ENCODE measurements at regions not wholly inside any gene's neighbourhood (a gene's known extent, or its start where the extent isn't known, plus 50 kb on each side); places are given as distances from the start of the nearest gene placed in this dataset.
"Not testable (repeated sequence)": the region's sequence is repeated elsewhere in the genome, so short reads cannot be mapped to it uniquely, and the experiment has no call there.

GRCh38 chr9:85487872-85488271 lies 253.9 kb downstream of the AGTPBP1 start:
- no peaks in the 10 kb centered on the region for H3K4me1 ChIP-seq
- H3K27ac ChIP-seq = no peak overlapping the region
- no peak for DNase-seq (ENCODE audit: low spot score in 2 of 2)
- no peaks in the 10 kb centered on the region for H3K27me3 ChIP-seq
- H3K9me3 ChIP-seq = no peaks in the 10 kb centered on the region
- no peak overlapping the region for H3K4me3 ChIP-seq
- intact Hi-C loops (cut with DNase I; ENCODE audit: low total_unique reads) = no loop called here
- no peak for TF ChIP-seq POLR2AphosphoS5 (IDR thresholded peaks at IDR 0.05)
- no peak for TF ChIP-seq CTCF (IDR thresholded peaks at IDR 0.05)
- no peak for TF ChIP-seq POLR2A (IDR thresholded peaks at IDR 0.05)
- H3K36me3 ChIP-seq = no peaks in the 10 kb centered on the region

GRCh38 chr9:85484235-85484634 lies 257.5 kb downstream of the AGTPBP1 start:
- H3K4me3 ChIP-seq = no peak overlapping the region
- no peaks in the 10 kb centered on the region for H3K4me1 ChIP-seq
- H3K9me3 ChIP-seq = no peaks in the 10 kb centered on the region
- DNase-seq (ENCODE audit: low spot score in 2 of 2) = no peak
- H3K27me3 ChIP-seq = no peaks in the 10 kb centered on the region
- no peak overlapping the region for H3K27ac ChIP-seq
- TF ChIP-seq POLR2AphosphoS5 (IDR thresholded peaks at IDR 0.05) (no peak), CTCF (IDR thresholded peaks at IDR 0.05) (no peak), POLR2A (IDR thresholded peaks at IDR 0.05) (no peak)
- intact Hi-C loops (cut with DNase I; ENCODE audit: low total_unique reads) = no loop called here
- H3K36me3 ChIP-seq = no peaks in the 10 kb centered on the region

GRCh38 chr9:85483208-85483607 lies 258.5 kb downstream of the AGTPBP1 start:
- Histone ChIP-seq H3K4me1 (no peaks in the 10 kb centered on the region), H3K36me3 (no peaks in the 10 kb centered on the region), H3K27me3 (no peaks in the 10 kb centered on the region), H3K9me3 (no peaks in the 10 kb centered on the region), H3K4me3 (no peak overlapping the region), H3K27ac (no peak overlapping the region)
- no peak for DNase-seq (ENCODE audit: low spot score in 2 of 2)
- TF ChIP-seq POLR2AphosphoS5 (IDR thresholded peaks at IDR 0.05) = no peak
- TF ChIP-seq POLR2A (IDR thresholded peaks at IDR 0.05) = no peak
- TF ChIP-seq CTCF (IDR thresholded peaks at IDR 0.05) = no peak
- intact Hi-C loops (cut with DNase I; ENCODE audit: low total_unique reads) = no loop called here

GRCh38 chr9:85479305-85479704 lies 262.4 kb downstream of the AGTPBP1 start:
- H3K36me3 ChIP-seq = no peaks in the 10 kb centered on the region
- TF ChIP-seq POLR2A (IDR thresholded peaks at IDR 0.05) (no peak), CTCF (IDR thresholded peaks at IDR 0.05) (no peak), POLR2AphosphoS5 (IDR thresholded peaks at IDR 0.05) (no peak)
- H3K27me3 ChIP-seq = no peaks in the 10 kb centered on the region
- no peak overlapping the region for H3K4me3 ChIP-seq
- intact Hi-C loops (cut with DNase I; ENCODE audit: low total_unique reads) = no loop called here
- H3K4me1 ChIP-seq = no peaks in the 10 kb centered on the region
- DNase-seq (ENCODE audit: low spot score in 2 of 2) = no peak
- H3K9me3 ChIP-seq = peaks cover 8 to 10% of the 10 kb centered on the region in 2 donors
- H3K27ac ChIP-seq = no peak overlapping the region

GRCh38 chr9:85478847-85479246 lies 262.9 kb downstream of the AGTPBP1 start:
- H3K36me3 ChIP-seq = no peaks in the 10 kb centered on the region
- intact Hi-C loops (cut with DNase I; ENCODE audit: low total_unique reads) = no loop called here
- peaks cover 8 to 10% of the 10 kb centered on the region in 2 donors for H3K9me3 ChIP-seq
- DNase-seq (ENCODE audit: low spot score in 2 of 2) = no peak
- no peak for TF ChIP-seq POLR2AphosphoS5 (IDR thresholded peaks at IDR 0.05)
- no peak for TF ChIP-seq CTCF (IDR thresholded peaks at IDR 0.05)
- TF ChIP-seq POLR2A (IDR thresholded peaks at IDR 0.05) = no peak
- H3K4me1 ChIP-seq = no peaks in the 10 kb centered on the region
- no peak overlapping the region for H3K4me3 ChIP-seq
- H3K27me3 ChIP-seq = no peaks in the 10 kb centered on the region
- H3K27ac ChIP-seq = no peak overlapping the region

- H3K9me3 ChIP-seq = peaks cover 8 to 10% of the 10 kb centered on the region in 2 donors
- DNase-seq (ENCODE audit: low spot score in 2 of 2); H3K36me3 ChIP-seq; H3K4me3 ChIP-seq; intact Hi-C loops (cut with DNase I; ENCODE audit: low total_unique reads); H3K4me1 ChIP-seq; H3K27me3 ChIP-seq; H3K27ac ChIP-seq: not testable (repeated sequence)
Measured at GRCh38 chr9:85474896-85475295, 266.9 kb downstream of the AGTPBP1 start.

All from breast epithelium (tissue), 4 donors.